NCI-H1436 treated with DMSO at 0.1 percent for 48 hours (cell line): ENCODE measurements at regions not wholly inside any gene's neighbourhood (a gene's known extent, or its start where the extent isn't known, plus 50 kb on each side); places are given as distances from the start of the nearest gene placed in this dataset.
"Not testable (repeated sequence)": the region's sequence is repeated elsewhere in the genome, so short reads cannot be mapped to it uniquely, and the experiment has no call there.

Experiments
- DNase-seq: peaks from one replicate; lab custom pipeline; 2025; lab: John Stamatoyannopoulos, UW

- DNase-seq: no peak
Observed at GRCh38 chr6:8361259-8361658, 74.1 kb downstream of the SLC35B3 start.

DNA sequence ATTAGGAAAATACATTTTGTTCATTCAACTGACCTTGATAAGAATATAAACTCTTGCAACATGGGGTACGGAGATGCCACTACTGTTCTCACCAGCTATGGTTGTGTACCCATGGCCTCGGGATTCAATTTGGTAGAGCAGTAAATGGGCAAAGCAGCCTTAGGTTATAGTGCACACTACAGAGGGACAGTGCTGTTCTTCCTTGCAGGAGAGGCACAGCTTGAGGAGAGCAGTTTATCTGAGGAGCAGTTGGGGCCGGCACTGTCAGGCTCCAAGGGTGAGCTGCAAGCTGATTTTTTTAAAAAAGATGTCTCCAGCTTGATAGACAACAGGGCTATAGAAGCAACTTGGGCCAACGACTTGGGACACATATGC lies 82.4 kb downstream of the SLC35B3 start:
- DNase-seq: no peak

DNA sequence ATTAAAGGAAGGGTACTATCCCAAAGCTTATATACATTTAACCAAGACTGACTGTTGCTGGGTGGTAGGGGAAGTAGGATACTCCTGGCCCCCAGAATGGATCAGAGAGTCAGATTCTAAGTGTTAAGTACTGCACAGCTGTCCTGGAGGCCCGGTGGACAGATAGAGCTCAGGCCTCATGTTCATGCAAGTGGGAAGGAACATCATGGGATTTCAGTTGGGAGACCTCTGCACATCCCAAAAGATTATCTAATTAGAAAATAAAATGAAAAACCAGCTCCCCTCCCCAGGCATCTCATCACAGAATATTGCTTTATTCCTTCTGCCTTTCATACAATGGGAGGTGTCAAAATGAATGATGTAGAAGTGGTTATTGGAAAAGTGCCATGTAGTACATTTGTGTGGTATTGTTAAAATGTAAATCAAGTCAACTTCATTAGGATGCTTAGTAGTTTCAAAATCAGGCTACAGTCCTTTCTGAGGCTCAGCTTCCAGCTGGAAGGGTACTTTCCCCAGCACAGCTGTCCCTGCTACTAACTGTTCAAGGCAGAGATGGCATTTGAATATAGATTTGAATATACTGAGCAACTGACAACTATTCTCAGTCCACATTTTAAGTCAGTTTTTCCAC lies 82.9 kb downstream of the SLC35B3 start:
- DNase-seq: peak; percentile 76

DNA sequence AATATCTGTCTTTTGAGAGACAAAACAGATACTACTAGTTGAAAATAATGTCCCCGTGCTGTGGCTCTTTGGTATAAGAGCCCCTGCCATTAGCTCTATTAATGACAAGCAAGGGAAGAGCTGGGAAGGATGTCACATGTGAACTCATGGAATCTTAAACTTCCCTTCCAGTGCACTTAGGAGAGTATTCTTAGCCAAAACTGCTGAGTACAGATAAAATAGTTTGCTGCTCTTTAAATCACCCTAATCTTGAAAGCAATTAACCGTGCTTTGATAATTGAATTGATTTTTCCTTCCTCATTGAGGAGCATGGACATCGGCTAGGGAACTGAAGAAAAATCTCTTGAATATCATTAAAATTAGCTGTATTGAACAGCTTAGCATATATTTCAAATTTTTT lies 91.7 kb downstream of the SLC35B3 start:
- no peak for DNase-seq

DNA sequence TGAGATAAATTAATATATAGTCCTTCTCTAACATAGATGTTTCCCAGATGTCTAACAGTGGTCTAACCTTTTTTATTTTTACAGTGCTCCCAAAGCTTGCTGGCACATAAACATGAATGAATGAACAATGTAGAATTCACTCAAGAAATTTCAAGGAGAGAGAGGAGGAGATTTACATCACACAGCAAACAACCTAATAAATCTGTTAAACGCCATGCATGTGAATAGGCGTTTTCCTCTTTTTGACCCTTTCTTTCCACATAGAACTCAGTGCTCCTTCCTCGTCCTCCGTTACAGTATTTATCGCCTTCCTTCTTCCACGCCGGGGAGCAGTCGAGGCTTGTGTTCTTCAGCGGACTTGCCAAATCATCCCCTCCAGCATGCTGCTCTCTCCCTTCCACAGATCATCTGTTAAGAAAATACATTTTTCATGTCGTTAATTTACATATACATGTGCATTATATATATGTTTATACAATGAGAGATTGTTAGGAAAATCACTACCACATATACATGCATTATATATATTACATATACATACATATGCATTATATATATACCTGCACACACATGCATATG lies 93.0 kb downstream of the SLC35B3 start:
- no peak for DNase-seq

DNA sequence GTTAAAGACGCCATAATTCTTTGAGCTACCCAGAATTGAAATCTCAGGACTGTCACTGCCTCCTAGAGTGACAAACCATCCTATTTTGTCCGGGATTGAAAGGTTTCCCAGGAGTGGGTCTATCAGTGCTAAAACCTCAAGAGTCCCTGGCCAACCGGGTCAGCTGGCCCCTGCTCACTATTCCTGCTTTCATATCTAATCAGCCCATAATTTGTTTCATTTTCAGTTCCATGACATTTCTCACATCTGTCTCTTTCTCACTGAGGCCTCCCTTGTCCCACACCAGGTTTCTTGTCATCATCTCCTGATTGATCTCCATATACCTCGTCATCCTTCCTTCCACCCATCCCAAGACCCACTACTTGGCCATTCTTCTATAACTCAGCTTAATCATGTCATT lies 98.2 kb downstream of the SLC35B3 start:
- DNase-seq: no peak

GRCh38 chr6:8336406-8337057 lies 98.8 kb downstream of the SLC35B3 start:
- no peak for DNase-seq

- no peak for DNase-seq
Observed at GRCh38 chr6:8335896-8336295, 99.4 kb downstream of the SLC35B3 start.

DNA sequence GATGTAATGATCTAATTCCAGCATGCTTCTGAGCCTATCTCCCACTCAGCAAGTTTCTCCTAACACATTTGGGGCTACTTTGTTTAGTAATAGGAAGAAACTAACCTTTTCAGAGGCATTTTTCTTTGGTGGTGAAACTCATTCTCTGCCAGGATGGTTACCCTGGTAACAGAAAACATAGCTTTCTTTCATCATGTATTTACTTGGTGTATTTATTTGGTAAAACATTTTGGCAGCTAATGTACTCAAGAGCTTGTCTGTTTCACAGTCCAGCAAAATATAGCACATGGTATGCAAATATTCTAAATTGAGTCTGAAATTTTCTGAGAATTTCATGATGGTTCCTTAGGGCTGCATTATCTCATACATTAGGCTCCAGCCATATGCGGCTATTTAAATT lies 100.0 kb downstream of the SLC35B3 start:
- DNase-seq: no peak

DNA sequence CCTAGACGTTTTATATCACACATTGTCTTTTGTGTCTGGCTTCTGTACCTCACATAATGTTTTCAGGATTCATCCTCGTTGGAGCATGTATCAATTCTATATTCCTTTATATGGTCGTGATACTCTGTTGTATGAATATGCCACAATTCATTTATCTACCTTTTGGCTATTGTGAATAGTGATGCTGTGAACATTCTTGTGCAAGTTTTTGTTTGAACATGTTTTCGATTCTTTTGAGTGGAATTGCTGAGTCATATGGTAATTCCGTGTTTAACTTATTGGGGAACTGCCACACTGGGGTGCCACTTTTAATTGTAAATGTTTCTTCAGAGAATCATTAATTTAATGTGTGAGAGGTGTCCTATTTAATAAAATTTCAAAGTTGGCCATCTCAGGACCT lies 101.2 kb downstream of the SLC35B3 start:
- no peak for DNase-seq

DNA sequence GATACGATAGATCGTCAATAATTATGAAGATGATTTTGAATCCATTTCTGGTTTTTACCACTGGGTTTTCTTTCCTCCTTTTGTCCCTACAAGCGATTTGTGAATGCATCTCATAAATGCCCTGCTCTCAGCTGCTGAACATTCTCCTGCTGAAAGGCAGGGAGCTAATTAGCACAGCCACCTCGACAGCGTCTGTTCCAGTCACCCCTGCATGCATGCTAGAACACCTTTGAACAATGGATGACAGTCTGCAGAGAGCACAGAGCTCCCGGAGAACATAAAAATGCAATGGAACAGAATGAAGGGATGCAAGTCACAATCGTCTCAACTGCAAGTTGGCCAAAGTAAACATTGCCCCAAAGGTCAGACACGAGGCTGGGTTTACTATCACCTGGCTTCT lies 105.8 kb downstream of the SLC35B3 start:
- peak; percentile 11 for DNase-seq

GRCh38 chr6:8325743-8326142 lies 109.6 kb downstream of the SLC35B3 start:
- DNase-seq: no peak

DNA sequence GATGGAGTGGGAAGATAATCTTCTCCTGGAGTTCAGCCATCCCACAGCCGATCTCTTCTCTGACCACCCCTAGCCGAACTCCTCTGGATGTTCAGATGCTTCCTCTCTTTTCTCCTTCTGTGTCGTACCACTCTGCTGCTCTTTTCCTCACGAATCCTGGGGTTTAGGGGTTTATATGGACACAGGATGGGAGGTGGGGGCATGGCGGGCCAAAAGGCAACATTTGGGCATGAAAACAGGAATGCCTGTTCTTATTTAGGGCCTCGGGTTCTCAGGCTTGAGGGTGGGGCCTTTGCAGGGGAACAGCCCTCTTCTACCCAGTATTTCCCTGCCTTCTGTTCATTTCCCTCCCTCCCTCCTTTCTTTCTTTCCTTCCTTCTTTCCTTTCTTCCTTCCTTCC lies 112.7 kb downstream of the SLC35B3 start:
- no peak for DNase-seq

DNA sequence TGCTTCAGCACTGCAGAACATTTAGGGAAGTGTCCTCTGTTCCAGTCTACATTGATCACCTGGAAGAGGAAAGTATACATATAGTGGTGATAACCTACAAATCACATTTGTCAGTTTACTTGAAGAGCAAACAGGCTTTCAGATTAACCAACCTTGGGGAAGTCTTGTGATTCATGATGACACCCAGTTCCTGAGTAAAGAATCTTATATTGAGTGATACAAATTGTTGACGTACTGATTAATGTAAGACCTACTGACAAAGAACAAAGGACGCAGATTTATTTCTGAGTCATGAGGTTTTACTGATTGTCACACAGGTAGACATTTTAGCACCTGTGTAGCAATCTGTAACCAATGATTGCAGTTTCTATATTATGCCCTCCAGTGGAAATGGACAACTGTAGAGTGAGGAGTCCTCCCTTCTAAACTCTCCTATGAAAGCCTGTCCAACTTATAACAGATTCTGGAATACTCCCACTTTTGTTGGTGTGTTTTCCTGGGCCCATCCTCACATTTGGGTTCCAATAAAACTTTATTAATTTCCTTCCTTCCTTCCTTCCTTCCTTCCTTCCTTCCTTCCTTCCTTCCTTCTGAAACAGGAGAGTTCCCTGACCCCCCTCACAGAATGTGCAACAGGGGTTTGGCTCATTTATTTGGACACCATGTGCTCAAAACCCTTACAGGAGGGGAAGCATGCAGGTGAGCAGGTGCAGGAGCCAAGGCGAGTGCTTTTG lies 113.5 kb downstream of the SLC35B3 start:
- no peak for DNase-seq

- DNase-seq: no peak
Observed at GRCh38 chr6:8315154-8315553, 120.2 kb downstream of the SLC35B3 start.

DNA sequence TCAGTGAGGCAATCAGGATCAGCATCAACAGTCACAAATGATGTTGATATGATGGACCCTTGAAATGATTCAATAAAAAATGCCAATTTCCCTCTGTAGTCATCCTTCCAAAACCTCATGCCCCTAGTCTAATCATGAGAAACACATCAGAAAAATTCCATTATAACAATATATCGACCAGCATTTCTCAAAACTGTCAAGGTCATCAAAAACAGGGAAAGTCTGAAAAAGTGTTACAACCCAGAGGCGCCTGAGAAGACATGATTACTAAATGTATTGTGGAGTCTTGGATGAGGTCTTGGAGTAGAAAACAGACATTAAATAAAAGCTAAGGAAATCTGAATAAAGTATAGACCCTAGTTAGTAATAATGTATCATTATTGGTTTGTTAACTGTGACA lies 133.8 kb downstream of the SLC35B3 start:
- no peak for DNase-seq

DNA sequence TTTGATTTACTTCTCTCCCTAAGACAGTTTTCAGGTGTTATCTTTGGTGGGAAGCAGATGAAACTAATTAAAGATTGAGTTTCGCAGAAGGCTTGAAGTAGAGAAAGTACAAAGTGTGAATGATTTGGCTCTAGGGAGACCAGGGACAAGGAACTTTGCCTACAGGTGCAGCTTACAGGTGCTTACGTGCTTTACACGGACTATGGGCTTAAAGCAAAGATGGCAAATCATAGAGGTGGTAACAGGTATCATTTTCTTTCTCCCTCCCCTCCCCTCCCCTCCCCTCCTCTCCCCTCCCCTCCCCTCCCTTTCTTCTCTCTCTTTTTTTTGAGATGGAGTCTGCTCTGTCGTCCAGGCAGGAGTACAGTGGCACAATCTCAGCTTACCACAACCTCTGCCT lies 136.3 kb downstream of the SLC35B3 start:
- no peak for DNase-seq

DNA sequence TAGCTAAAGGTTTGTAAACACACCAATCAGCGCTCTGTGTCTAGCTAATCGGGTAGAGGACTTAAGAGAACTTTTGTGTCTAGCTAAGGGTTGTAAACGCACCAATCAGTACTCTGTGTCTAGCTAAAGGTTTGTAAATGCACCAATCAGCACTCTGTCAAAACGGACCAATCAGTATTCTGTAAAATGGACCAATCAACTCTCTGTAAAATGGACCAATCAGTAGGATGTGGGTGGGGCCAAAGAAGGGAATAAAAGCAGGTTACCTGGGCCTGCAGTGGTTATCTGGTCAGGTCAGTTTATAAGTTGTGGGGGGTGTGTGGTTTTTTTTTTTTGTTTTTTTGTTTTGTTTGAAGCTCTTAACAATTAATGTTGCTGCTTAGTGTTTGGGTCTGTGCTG lies 152.4 kb downstream of the SLC35B3 start:
- DNase-seq: not testable (repeated sequence)

- no peak for DNase-seq
Observed at GRCh38 chr6:8282380-8282779, 153.0 kb downstream of the SLC35B3 start.

DNA sequence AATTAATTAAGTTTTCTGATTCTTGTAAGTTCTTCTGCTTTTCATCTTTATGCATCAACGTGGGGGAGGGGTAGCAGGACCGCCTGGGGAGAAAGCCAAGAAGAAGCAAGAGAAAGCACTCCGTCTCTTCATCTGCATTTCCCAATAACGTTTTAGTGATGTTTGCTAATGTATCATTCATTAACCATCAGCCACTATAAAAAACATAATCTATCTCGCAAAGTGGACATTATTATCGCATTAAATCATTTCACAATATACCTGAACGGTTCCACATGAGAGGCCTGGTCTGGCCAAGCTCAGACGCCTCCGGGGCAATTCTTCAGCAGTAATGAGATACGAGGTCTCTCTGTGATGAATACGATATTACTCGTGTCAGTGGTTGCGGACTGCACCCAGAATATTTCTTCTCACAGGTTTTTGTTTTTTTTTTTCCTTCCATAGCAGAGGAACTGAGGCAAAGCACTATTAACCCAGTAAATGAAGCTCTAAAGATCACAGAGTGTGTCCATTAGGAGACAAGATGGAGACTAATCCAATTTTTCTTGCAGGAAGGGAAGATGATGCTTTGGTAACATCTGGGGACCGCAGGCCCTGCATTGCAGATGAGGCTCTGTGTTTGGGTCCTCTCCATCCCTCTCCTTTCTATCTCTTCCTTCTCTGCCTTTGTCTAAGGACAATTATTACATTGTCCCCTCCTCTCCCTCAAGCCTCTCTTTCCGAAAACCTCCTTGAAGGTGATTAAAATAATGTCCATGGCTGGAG lies 156.1 kb downstream of the SLC35B3 start:
- DNase-seq: no peak

DNA sequence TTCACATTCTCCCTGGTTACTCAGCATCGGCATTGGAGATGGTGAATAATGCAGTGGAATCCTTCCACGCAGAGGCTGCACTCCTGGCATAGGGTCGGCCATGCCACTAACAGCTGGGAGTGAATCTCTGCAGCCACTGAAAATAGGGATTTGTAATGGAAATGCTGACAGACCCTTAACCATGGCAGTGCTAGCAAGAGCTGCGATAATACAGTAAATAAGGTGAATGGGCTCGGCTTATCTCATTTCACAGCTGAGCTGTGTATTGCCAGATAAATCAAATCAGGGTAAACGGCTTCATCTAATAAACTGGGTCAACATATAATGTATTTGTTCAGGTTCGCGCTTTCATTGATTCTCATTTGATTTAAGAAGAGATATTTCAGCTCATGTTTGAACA lies 156.8 kb downstream of the SLC35B3 start:
- no peak for DNase-seq

DNA sequence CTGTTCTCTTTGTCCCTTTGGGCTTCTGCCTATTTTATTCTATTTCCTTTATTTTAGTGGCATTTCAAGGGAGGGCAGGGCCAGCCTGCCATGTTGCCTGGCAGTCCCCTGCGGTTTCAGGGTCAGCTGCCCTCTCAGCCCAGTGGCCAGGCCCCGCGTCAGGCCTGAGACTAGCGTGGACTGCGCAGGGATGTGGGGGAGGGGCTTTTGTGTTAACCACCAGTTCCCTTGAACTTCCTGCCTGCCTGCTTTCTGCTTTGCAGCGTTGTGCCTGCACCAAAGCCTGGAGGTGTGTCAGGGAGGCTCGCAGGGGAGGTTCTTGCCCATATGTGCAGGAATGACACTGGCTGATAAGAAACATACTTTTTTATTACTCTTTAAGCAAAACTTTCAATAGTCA lies 157.6 kb downstream of the SLC35B3 start:
- no peak for DNase-seq
